H1 (cell line): ENCODE measurements at regions not wholly inside any gene's neighbourhood (a gene's known extent, or its start where the extent isn't known, plus 50 kb on each side); places are given as distances from the start of the nearest gene placed in this dataset.

Experiments used
- CTCF ChIA-PET: fragments of 300-600 bp; sonication (Branson Sonifier 250); formaldehyde crosslinking; loops from one replicate; lab custom pipeline; 2021; ENCODE audit not compliant: partially characterized antibody; lab: Charles Lee
- POLR2A ChIA-PET: fragments of 300-600 bp; sonication (Branson Sonifier 250); formaldehyde crosslinking; loops from one replicate; lab custom pipeline; 2021; ENCODE audit warnings: inconsistent platforms; ENCODE audit not compliant: partially characterized antibody; lab: Charles Lee
- DNase-seq, 2 experiments: peaks; one replicate each; pipeline versions ENCODE4 v3.0.0 to v3.0.0-alpha.2; 2010 to 2022; ENCODE audit warnings: low spot score in 2 of 2, low read depth in 1 of 2, mixed read lengths in 1 of 2
- FAIRE-seq: peaks from 2 replicates; lab custom pipeline; 2011; peaks lifted over from hg19 to GRCh38; lab: Jason Lieb, UNC
- H2AFZ ChIP-seq: 2 replicates; pipeline ENCODE4 v1.8.1; 2012; ENCODE audit warnings: low read length, inconsistent platforms
- H2AK5ac ChIP-seq: 2 replicates; pipeline ENCODE4 v1.6.1; 2013; ENCODE audit warnings: low read depth, low read length
- H2BK120ac ChIP-seq: replicated peaks from 2 replicates; pipeline ENCODE3; 2013; ENCODE audit warnings: low read depth, low read length, inconsistent platforms
- H2BK12ac ChIP-seq: 2 replicates; pipeline ENCODE4 v1.6.1; 2013; ENCODE audit warnings: low read depth, low read length
- H2BK15ac ChIP-seq: 2 replicates; pipeline ENCODE4 v1.6.1; 2013; ENCODE audit warnings: low read length
- H2BK20ac ChIP-seq: 2 replicates; pipeline ENCODE4 v1.6.1; 2013; ENCODE audit warnings: low read length
- H2BK5ac ChIP-seq: 2 replicates; pipeline ENCODE4 v1.6.1; 2013; ENCODE audit warnings: low read depth, low read length
- H3K14ac ChIP-seq: 2 replicates; pipeline ENCODE4 v1.6.1; 2013; ENCODE audit warnings: inconsistent platforms; ENCODE audit not compliant: insufficient read length
- H3K18ac ChIP-seq: 2 replicates; pipeline ENCODE4 v1.6.1; 2013; ENCODE audit warnings: low read length; ENCODE audit errors: extremely low read depth
- H3K23ac ChIP-seq: 2 replicates; pipeline ENCODE4 v1.6.1; 2013; ENCODE audit warnings: inconsistent platforms; ENCODE audit not compliant: insufficient read length
- H3K23me2 ChIP-seq: 2 replicates; pipeline ENCODE4 v1.6.1; 2013; ENCODE audit warnings: low read depth, low read length
- H3K27ac ChIP-seq: 2 replicates; pipeline ENCODE4 v1.6.1; 2011; ENCODE audit warnings: low read depth, low read length, inconsistent platforms
- H3K27me3 ChIP-seq, 4 experiments: replicated peaks in 1 of 4; 1 replicate in 1 of 4; 2 replicates in 3 of 4; pipeline versions ENCODE4 v1.6.1 to v1.8.1; 2011 to 2013; ENCODE audit warnings: low read length in 3 of 4, mild to moderate bottlenecking in 3 of 4, inconsistent platforms in 2 of 4, mixed read lengths in 2 of 4, moderate library complexity in 1 of 4; ENCODE audit not compliant: control insufficient read depth in 3 of 4, insufficient read depth in 3 of 4; ENCODE audit errors: extremely low read depth in 1 of 4
- H3K36me3 ChIP-seq, 4 experiments: 2 replicates each; pipeline versions ENCODE4 v1.6.1 to v1.8.1; 2011 to 2013; ENCODE audit warnings: mild to moderate bottlenecking in 4 of 4, low read length in 3 of 4, moderate library complexity in 2 of 4, control low read depth in 1 of 4, inconsistent platforms in 1 of 4; ENCODE audit not compliant: insufficient read depth in 4 of 4, control insufficient read depth in 2 of 4
- H3K4ac ChIP-seq: replicated peaks from 2 replicates; pipeline ENCODE3; 2013; ENCODE audit warnings: low read length, low read depth, mixed read lengths, inconsistent platforms; ENCODE audit not compliant: insufficient read length
- H3K4me1 ChIP-seq, 4 experiments: replicated peaks in 1 of 4; 1 replicate in 1 of 4; 2 replicates in 3 of 4; pipeline versions ENCODE4 v1.6.1 to v1.8.1; 2011 to 2013; ENCODE audit warnings: low read length in 3 of 4, inconsistent platforms in 2 of 4, mixed read lengths in 1 of 4; ENCODE audit not compliant: insufficient read depth in 4 of 4, control insufficient read depth in 3 of 4
- H3K4me2 ChIP-seq, 2 experiments: 2 replicates each; pipeline versions ENCODE4 v1.6.1 to v1.8.1; 2011 to 2013; ENCODE audit warnings: low read depth in 2 of 2, low read length in 2 of 2, control low read depth in 1 of 2, inconsistent platforms in 1 of 2, mild to moderate bottlenecking in 1 of 2; ENCODE audit not compliant: insufficient read depth in 1 of 2
- H3K4me3 ChIP-seq, 4 experiments: fragments of 200-600, 300-600 bp in 1 of 4; sonication (generic), shearing (Covaris generic), sonication (Bioruptor Twin) in 1 of 4; 2 replicates each; pipeline versions ENCODE4 v1.5.1 to v1.8.1; 2011 to 2016; ENCODE audit warnings: low read length in 4 of 4, low read depth in 3 of 4, control low read depth in 2 of 4, inconsistent platforms in 2 of 4, mild to moderate bottlenecking in 2 of 4, mixed read lengths in 1 of 4, moderate library complexity in 1 of 4; ENCODE audit not compliant: insufficient read depth in 2 of 4; ENCODE audit errors: extremely low read depth in 1 of 4
- H3K56ac ChIP-seq: replicated peaks from 2 replicates; pipeline ENCODE3; 2013; ENCODE audit warnings: low read depth, mild to moderate bottlenecking, mixed read lengths, low read length, inconsistent platforms; ENCODE audit not compliant: insufficient read length
- H3K79me1 ChIP-seq: 2 replicates; pipeline ENCODE4 v1.6.1; 2013; ENCODE audit warnings: low read depth, low read length, control low read depth
- H3K79me2 ChIP-seq, 2 experiments: 2 replicates each; pipeline versions ENCODE4 v1.6.1 to v1.8.1; 2012 to 2013; ENCODE audit warnings: low read length in 2 of 2, mild to moderate bottlenecking in 2 of 2, inconsistent platforms in 1 of 2; ENCODE audit not compliant: insufficient read depth in 2 of 2, control insufficient read depth in 1 of 2
- H3K9ac ChIP-seq, 4 experiments: replicated peaks in 1 of 4; 1 replicate in 1 of 4; 2 replicates in 3 of 4; pipeline versions ENCODE4 v1.6.1 to v1.8.1; 2011 to 2013; ENCODE audit warnings: low read depth in 3 of 4, low read length in 3 of 4, control low read depth in 2 of 4, mild to moderate bottlenecking in 2 of 4, moderate library complexity in 2 of 4, inconsistent platforms in 1 of 4; ENCODE audit errors: extremely low read depth in 1 of 4
- H3K9me3 ChIP-seq, 2 experiments: 2 replicates each; pipeline versions ENCODE4 v1.6.1 to v1.8.1; 2012 to 2013; ENCODE audit warnings: mild to moderate bottlenecking in 2 of 2, moderate library complexity in 2 of 2, control low read depth in 1 of 2, inconsistent platforms in 1 of 2, low read depth in 1 of 2, low read length in 1 of 2, mixed read lengths in 1 of 2; ENCODE audit not compliant: insufficient read depth in 2 of 2
- H4K20me1 ChIP-seq, 2 experiments: replicated peaks in 1 of 2; 2 replicates each; pipeline versions ENCODE3 to v1.8.1; 2011 to 2013; ENCODE audit warnings: inconsistent platforms in 2 of 2, low read length in 2 of 2, mild to moderate bottlenecking in 1 of 2; ENCODE audit not compliant: insufficient read depth in 2 of 2, control insufficient read depth in 1 of 2
- H4K5ac ChIP-seq: 2 replicates; pipeline ENCODE4 v1.6.1; 2013; ENCODE audit warnings: low read length, low read depth, mixed read lengths, inconsistent platforms; ENCODE audit not compliant: insufficient read length
- H4K8ac ChIP-seq: 2 replicates; pipeline ENCODE4 v1.8.0; 2013; ENCODE audit warnings: mild to moderate bottlenecking, moderate library complexity, low read length, inconsistent platforms; ENCODE audit not compliant: insufficient read depth; ENCODE audit errors: extremely low read depth
- H4K91ac ChIP-seq: replicated peaks from 2 replicates; pipeline ENCODE3; 2013; ENCODE audit warnings: low read length, mixed read lengths, inconsistent platforms; ENCODE audit not compliant: insufficient read length
- ATF3 ChIP-seq: IDR thresholded peaks from 2 replicates; pipeline ENCODE4 v1.6.1; 2011; ENCODE audit warnings: low read depth, mild to moderate bottlenecking, low read length; ENCODE audit not compliant: insufficient read depth
- CTCF ChIP-seq, 3 experiments: IDR thresholded peaks; 1 replicate in 2 of 3; 2 replicates in 1 of 3; pipeline versions ENCODE4 v1.5.1 to v1.6.1; 2011; ENCODE audit warnings: low read length in 3 of 3, mild to moderate bottlenecking in 3 of 3, inconsistent platforms in 2 of 3, low read depth in 1 of 3, moderate library complexity in 1 of 3; ENCODE audit not compliant: insufficient read depth in 1 of 3; ENCODE audit errors: control extremely low read depth in 1 of 3
- EP300 ChIP-seq, 2 experiments: IDR thresholded peaks; 1 replicate in 1 of 2; 2 replicates in 1 of 2; pipeline ENCODE4 v1.6.1; 2011 to 2012; ENCODE audit warnings: low read depth in 2 of 2, low read length in 2 of 2, mild to moderate bottlenecking in 2 of 2, borderline replicate concordance in 1 of 2, inconsistent platforms in 1 of 2, moderate library complexity in 1 of 2
- KDM5A ChIP-seq: fragments of 200-600 bp; IDR thresholded peaks from 2 replicates; pipeline ENCODE4 v1.7.1; 2012; ENCODE audit warnings: mild to moderate bottlenecking, low read length, inconsistent platforms, mixed read lengths
- RAD21 ChIP-seq, 2 experiments: IDR thresholded peaks in 1 of 2; conservative IDR thresholded peaks in 1 of 2; 2 replicates each; pipeline ENCODE4 v1.6.1; 2011; ENCODE audit warnings: low read depth in 2 of 2, low read length in 2 of 2, improper control_type of control experiment in 1 of 2, inconsistent platforms in 1 of 2, mild to moderate bottlenecking in 1 of 2, moderate library complexity in 1 of 2
- USF2 ChIP-seq: IDR thresholded peaks from 2 replicates; pipeline ENCODE4 v1.6.1; 2011; ENCODE audit warnings: low read length, improper control_type of control experiment
- WGBS, 2 experiments: shearing (Covaris generic) in 1 of 2; methylation state at CpG; one replicate each; pipeline versions ENCODE4 v1.1.6 to v1.1.7; 2013 to 2015; ENCODE audit warnings: low lambda C conversion rate in 2 of 2, mixed read lengths in 2 of 2, inconsistent platforms in 1 of 2, low coverage in 1 of 2, missing lambda C conversion rate in 1 of 2; ENCODE audit not compliant: insufficient replicate concordance in 2 of 2, insufficient coverage in 1 of 2, insufficient read length in 1 of 2; ENCODE audit errors: extremely low coverage in 1 of 2, missing lambda C conversion rate in 1 of 2; 5-methylcytosine and 5-hydroxymethylcytosine counted together
- TF ChIP-seq, protein P1 (sequence below): IDR thresholded peaks from 2 replicates; pipeline ENCODE4 v1.6.1; 2012; ENCODE audit warnings: inconsistent platforms

- no peak overlapping the region for H3K23ac ChIP-seq
- H2BK120ac ChIP-seq, result no peak overlapping the region
- ChIA-PET CTCF (interaction anchor here (0.6 to 6.0 kb wide), 22 partner anchors 8 to 279 kb away, joined by 3 to 34 read pairs (median 4); no protein-coding TSS in a partner anchor), POLR2A (interaction anchor here (0.6 to 1.2 kb wide), 2 partner anchors 16 to 135 kb away, joined by 3 to 4 read pairs; no protein-coding TSS in a partner anchor)
- no peak overlapping the region for H3K18ac ChIP-seq
- H2BK15ac ChIP-seq, result no peak overlapping the region
- no peak overlapping the region for H3K56ac ChIP-seq
- no peak overlapping the region for H3K4me3 ChIP-seq
- no peak overlapping the region for H4K5ac ChIP-seq
- H2BK20ac ChIP-seq, result no peak overlapping the region
- no peak overlapping the region for H4K91ac ChIP-seq
- no peak overlapping the region for H3K27ac ChIP-seq
- H3K36me3 ChIP-seq, result no peaks in the 10 kb centered on the region
- no peak overlapping the region for H3K9ac ChIP-seq
- DNase-seq (no peak), FAIRE-seq (no peak)
- H4K20me1 ChIP-seq, result no peaks in the 10 kb centered on the region
- peaks cover 0 to 3% (median 1%) of the 10 kb centered on the region in 4 experiments; a peak in 2 of 7 replicates for H3K4me1 ChIP-seq
- H3K79me2 ChIP-seq, result no peaks in the 10 kb centered on the region
- 90% methylated on average over 7 of the region's 7 CpGs; no CpG with 5 or more reads in 1 of the 2 experiments for WGBS, 2 experiments
- no peak overlapping the region for H2BK5ac ChIP-seq
- H3K23me2 ChIP-seq, result no peaks in the 10 kb centered on the region
- H3K79me1 ChIP-seq, result no peaks in the 10 kb centered on the region
- no peaks in the 10 kb centered on the region for H3K27me3 ChIP-seq
- H3K4ac ChIP-seq, result no peak overlapping the region
- TF ChIP-seq RAD21 (IDR thresholded peaks at IDR 0.05 in 1 of 2, conservative IDR thresholded peaks at IDR 0.05 in 1 of 2; ENCODE audit: low read depth in 2 of 2, low read length in 2 of 2) (peak; percentile 51 to 65), CTCF (IDR thresholded peaks at IDR 0.05; ENCODE audit: control extremely low read depth in 1 of 3, insufficient read depth in 1 of 3, low read depth in 1 of 3, low read length in 3 of 3) (peak; percentile 52 to 59 (median 59)), KDM5A (no peak), EP300 (IDR thresholded peaks at IDR 0.05; ENCODE audit: borderline replicate concordance in 1 of 2, low read depth in 2 of 2, low read length in 2 of 2) (no peak), USF2 (peak; percentile 47; the same call in 1 of the 2 replicates), ATF3 (0 out of 2 replicates have a peak, but pooled peaks have one; percentile 36)
- TF ChIP-seq, protein P1, sequence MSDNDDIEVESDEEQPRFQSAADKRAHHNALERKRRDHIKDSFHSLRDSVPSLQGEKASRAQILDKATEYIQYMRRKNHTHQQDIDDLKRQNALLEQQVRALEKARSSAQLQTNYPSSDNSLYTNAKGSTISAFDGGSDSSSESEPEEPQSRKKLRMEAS, result peak; percentile 75
- no peaks in the 10 kb centered on the region for H3K9me3 ChIP-seq
- H2BK12ac ChIP-seq, result no peak overlapping the region
- no peak overlapping the region for H2AFZ ChIP-seq
- H3K14ac ChIP-seq, result no peak overlapping the region
- no peak overlapping the region for H2AK5ac ChIP-seq
- H4K8ac ChIP-seq, result no peak overlapping the region
- no peak overlapping the region for H3K4me2 ChIP-seq
Measured at GRCh38 chr1:11364170-11364569, 91.2 kb downstream of the UBIAD1 start.
